Activated naive CD4-positive, alpha-beta T cell treated with anti-CD3 and anti-CD28 coated beads, Interleukin-2, amount 50 U/mL, for 24 hours (primary cell): ENCODE measurements at regions not wholly inside any gene's neighbourhood (a gene's known extent, or its start where the extent isn't known, plus 50 kb on each side); places are given as distances from the start of the nearest gene placed in this dataset.
"Not testable (repeated sequence)": the region's sequence is repeated elsewhere in the genome, so short reads cannot be mapped to it uniquely, and the experiment has no call there.

Source experiments
- H3K27ac Mint-ChIP-seq: one replicate; pipeline ENCODE4 v1.8.0; 2021; ENCODE audit warnings: mild to moderate bottlenecking, mixed read lengths
- H3K27me3 Mint-ChIP-seq: one replicate; pipeline ENCODE4 v1.8.0; 2021; ENCODE audit warnings: mixed read lengths
- H3K36me3 Mint-ChIP-seq: one replicate; pipeline ENCODE4 v1.8.0; 2021; ENCODE audit warnings: mixed read lengths
- H3K4me1 Mint-ChIP-seq: one replicate; pipeline ENCODE4 v1.8.0; 2021; ENCODE audit warnings: mixed read lengths
- H3K4me3 Mint-ChIP-seq: one replicate; pipeline ENCODE4 v1.8.0; 2021; ENCODE audit warnings: mild to moderate bottlenecking, mixed read lengths
- H3K9me3 Mint-ChIP-seq: one replicate; pipeline ENCODE4 v1.8.0; 2021; ENCODE audit warnings: mixed read lengths

DNA sequence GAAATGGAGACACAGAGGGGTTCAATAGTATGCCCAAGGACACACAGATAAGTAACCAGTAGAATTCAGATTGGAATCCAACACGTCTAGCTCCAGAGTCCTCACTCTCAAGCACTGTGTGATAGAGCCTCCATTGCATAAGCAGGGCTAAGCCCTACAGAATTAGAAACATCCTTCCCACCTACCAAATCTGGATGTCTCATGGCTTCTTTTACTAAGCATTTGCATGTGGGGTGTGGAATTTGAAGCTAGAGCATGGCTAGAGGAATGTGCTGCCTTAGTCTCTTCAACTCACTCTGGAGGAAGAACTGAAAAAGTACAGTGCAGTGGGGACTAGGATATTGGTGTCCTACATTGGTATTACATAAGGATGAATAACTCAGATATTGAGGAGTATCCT lies 119.4 kb downstream of the MFAP3L start:
- no peaks in the 10 kb centered on the region for H3K36me3 Mint-ChIP-seq
- H3K4me1 Mint-ChIP-seq: no peaks in the 10 kb centered on the region
- H3K4me3 Mint-ChIP-seq: no peak overlapping the region
- H3K27ac Mint-ChIP-seq: no peak overlapping the region
- H3K9me3 Mint-ChIP-seq: no peaks in the 10 kb centered on the region
- peaks cover 3% of the 10 kb centered on the region for H3K27me3 Mint-ChIP-seq

DNA sequence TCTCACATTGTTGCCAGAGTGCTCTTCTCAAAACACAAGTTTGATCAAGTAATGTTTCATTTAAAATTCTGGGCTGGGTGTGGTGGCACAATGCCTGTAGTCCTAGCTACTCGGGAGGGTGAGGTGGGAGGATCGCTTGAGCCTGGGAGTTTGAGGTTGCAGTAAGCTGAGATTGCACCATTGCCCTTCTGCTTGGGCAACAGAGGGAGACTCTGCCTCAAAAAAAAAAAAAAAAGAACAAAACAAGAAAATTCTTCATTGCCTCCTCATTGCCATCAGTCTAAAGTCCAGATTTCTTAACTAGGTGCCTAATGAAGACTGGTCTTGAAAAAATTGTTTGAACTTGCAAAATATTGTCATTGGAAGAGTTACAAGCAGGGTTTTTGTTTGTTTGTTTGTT lies 120.1 kb downstream of the MFAP3L start:
- H3K27ac Mint-ChIP-seq: no peak overlapping the region
- H3K9me3 Mint-ChIP-seq: no peaks in the 10 kb centered on the region
- H3K4me1 Mint-ChIP-seq: no peaks in the 10 kb centered on the region
- H3K4me3 Mint-ChIP-seq: no peak overlapping the region
- peaks cover 3% of the 10 kb centered on the region for H3K27me3 Mint-ChIP-seq
- H3K36me3 Mint-ChIP-seq: no peaks in the 10 kb centered on the region

- no peaks in the 10 kb centered on the region for H3K9me3 Mint-ChIP-seq
- no peaks in the 10 kb centered on the region for H3K36me3 Mint-ChIP-seq
- peaks cover 3% of the 10 kb centered on the region for H3K27me3 Mint-ChIP-seq
- H3K4me3 Mint-ChIP-seq: no peak overlapping the region
- H3K27ac Mint-ChIP-seq: no peak overlapping the region
- no peaks in the 10 kb centered on the region for H3K4me1 Mint-ChIP-seq
These were observed 123.4 kb downstream of the MFAP3L start for GRCh38 chr4:169902658-169903345.

GRCh38 chr4:169900241-169900845 lies 125.9 kb downstream of the MFAP3L start:
- Mint-ChIP-seq H3K27me3 (peaks cover 3% of the 10 kb centered on the region), H3K9me3 (no peaks in the 10 kb centered on the region), H3K36me3 (no peaks in the 10 kb centered on the region), H3K27ac (no peak overlapping the region), H3K4me3 (no peak overlapping the region), H3K4me1 (no peaks in the 10 kb centered on the region)

DNA sequence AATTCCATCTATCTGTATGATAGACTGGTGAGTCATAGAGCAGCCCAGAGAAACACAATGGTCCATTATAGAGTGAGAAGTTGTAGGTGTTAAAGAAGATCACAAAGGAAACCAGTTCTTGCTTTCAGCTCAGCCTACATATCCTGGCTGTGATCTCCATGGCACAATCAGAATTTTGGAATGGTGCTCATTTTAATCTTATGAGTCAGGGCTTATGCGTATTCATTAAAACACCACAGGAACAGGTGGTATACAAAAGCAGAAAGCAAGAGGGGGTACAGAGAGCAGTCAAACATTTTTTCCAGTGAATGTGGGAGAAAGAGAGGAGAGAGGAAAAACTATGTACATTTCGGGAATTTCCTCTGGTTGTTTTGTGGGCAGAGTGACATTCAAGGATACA lies 126.9 kb downstream of the MFAP3L start:
- Mint-ChIP-seq H3K9me3 (no peaks in the 10 kb centered on the region), H3K27me3 (peaks cover 3% of the 10 kb centered on the region), H3K4me3 (no peak overlapping the region), H3K4me1 (no peaks in the 10 kb centered on the region), H3K27ac (no peak overlapping the region), H3K36me3 (no peaks in the 10 kb centered on the region)

- Mint-ChIP-seq H3K27me3 (peaks cover 2% of the 10 kb centered on the region), H3K9me3 (no peaks in the 10 kb centered on the region), H3K27ac (no peak overlapping the region), H3K36me3 (no peaks in the 10 kb centered on the region), H3K4me3 (no peak overlapping the region), H3K4me1 (no peaks in the 10 kb centered on the region)
These were observed 128.1 kb downstream of the MFAP3L start for GRCh38 chr4:169898095-169898494.

GRCh38 chr4:169894767-169895166 lies 131.4 kb downstream of the MFAP3L start:
- not testable (repeated sequence) for H3K27ac Mint-ChIP-seq, H3K36me3 Mint-ChIP-seq, H3K27me3 Mint-ChIP-seq, H3K9me3 Mint-ChIP-seq, H3K4me3 Mint-ChIP-seq, H3K4me1 Mint-ChIP-seq

GRCh38 chr4:169885893-169886292 lies 128.1 kb upstream of the HPF1 start:
- peaks cover 3% of the 10 kb centered on the region for H3K27me3 Mint-ChIP-seq
- no peaks in the 10 kb centered on the region for H3K9me3 Mint-ChIP-seq
- no peak overlapping the region for H3K4me3 Mint-ChIP-seq
- H3K27ac Mint-ChIP-seq: no peak overlapping the region
- no peaks in the 10 kb centered on the region for H3K36me3 Mint-ChIP-seq
- no peaks in the 10 kb centered on the region for H3K4me1 Mint-ChIP-seq

DNA sequence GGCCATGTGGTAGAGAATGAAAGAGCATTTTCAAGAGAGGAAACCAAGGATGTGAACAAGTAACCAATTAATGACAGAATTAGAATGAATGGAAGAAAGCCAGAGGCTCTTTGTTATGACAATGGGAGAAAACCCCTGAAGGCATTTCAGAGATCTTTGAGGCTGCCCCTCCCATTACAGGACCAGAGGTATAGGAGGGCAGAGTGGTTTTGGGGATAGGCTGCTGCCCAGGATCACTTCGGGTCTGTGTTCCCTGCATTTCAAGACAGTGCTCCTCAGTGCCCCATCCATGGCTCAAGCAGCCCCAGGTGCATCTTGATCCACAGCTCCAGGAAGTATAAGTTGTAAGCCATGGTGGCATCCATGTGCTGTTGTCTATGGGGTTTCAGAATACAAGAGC lies 124.0 kb upstream of the HPF1 start:
- H3K9me3 Mint-ChIP-seq: no peaks in the 10 kb centered on the region
- no peak overlapping the region for H3K27ac Mint-ChIP-seq
- no peaks in the 10 kb centered on the region for H3K36me3 Mint-ChIP-seq
- H3K27me3 Mint-ChIP-seq: no peaks in the 10 kb centered on the region
- no peak overlapping the region for H3K4me3 Mint-ChIP-seq
- no peaks in the 10 kb centered on the region for H3K4me1 Mint-ChIP-seq

GRCh38 chr4:169870507-169870906 lies 112.8 kb upstream of the HPF1 start:
- H3K36me3 Mint-ChIP-seq: no peaks in the 10 kb centered on the region
- no peak overlapping the region for H3K27ac Mint-ChIP-seq
- no peak overlapping the region for H3K4me3 Mint-ChIP-seq
- no peaks in the 10 kb centered on the region for H3K4me1 Mint-ChIP-seq
- H3K9me3 Mint-ChIP-seq: no peaks in the 10 kb centered on the region
- H3K27me3 Mint-ChIP-seq: peaks cover 17% of the 10 kb centered on the region

DNA sequence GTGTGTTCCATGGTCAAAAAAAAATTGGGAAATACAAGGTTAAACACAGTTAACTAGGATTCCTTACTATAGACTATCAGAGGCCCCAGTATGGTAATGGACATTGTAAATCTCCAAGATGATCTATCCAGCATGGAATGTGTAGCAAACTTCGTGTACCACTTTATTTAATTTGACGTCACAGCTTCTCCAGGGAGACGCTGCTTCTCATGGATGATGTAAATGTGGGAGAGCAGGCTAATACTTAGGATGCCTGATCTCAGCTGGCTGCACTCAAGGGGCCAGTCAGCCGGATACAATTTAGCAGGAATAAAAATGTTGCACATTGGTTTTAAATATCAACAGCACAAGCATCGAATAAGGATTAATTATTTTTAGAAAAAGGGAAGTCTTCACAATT lies 111.7 kb upstream of the HPF1 start:
- Mint-ChIP-seq H3K4me1 (no peaks in the 10 kb centered on the region), H3K9me3 (no peaks in the 10 kb centered on the region), H3K27ac (no peak overlapping the region), H3K36me3 (no peaks in the 10 kb centered on the region), H3K27me3 (peaks cover 17% of the 10 kb centered on the region), H3K4me3 (no peak overlapping the region)

DNA sequence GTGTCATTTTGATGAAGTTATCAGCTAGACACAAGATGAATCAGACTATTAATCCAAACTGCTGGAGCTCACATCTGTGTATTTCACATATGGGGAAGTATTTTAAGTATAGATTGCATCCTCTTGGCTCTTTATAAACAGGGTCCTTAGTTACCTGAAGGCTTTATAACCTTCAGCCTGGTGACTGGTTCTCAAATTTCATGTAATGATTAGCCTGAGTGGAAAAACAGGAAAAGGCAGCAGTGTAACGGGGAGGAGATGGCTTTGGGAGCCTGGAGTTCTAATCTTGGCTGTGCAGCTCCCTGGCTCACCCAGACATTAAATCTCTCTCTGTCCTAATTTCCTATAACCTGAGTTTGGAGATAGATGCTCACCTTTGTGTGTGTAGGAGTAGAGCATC lies 103.8 kb upstream of the HPF1 start:
- Mint-ChIP-seq H3K27ac (no peak overlapping the region), H3K4me3 (no peak overlapping the region), H3K27me3 (peaks cover 3% of the 10 kb centered on the region), H3K4me1 (no peaks in the 10 kb centered on the region), H3K36me3 (no peaks in the 10 kb centered on the region), H3K9me3 (no peaks in the 10 kb centered on the region)

DNA sequence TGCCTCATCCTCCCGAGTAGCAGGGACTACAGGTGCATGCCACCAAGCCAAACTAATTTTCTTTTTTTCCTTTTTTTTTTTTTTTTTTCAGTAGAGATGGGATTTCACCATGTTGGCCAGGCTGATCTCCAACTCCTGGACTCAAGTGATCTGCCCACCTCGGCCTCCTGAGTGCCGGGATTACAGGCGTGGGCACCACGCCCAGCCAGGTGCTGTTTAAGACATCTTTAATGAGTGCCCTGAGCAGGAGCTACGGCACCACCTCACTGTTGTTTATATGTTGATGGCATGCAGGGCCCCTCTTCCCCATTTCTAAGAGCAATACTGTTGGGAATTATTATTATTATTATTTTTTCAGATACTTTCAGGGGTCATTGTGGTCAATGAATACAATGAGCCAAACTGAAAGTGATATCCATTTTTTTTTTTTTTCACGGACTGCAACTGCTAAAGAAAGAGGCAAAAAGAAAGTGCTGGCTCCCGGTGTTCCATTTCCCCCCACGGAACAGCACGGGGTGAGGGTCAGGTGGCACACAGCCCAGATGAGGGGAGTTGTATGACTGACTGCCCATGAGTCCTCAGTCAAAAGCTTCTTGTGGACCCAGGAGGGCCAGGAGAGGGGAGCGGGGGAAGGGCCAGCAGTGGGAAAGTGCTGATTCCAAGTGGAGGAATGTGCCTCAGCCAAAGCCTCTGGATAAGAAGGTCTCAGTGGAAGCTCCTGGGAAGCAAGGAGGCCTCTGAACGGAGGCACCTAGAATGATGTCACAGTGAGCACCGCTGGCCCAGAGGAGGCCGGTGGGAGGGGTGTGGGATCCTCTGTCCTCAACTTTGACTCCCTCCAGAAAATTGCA lies 101.8 kb upstream of the HPF1 start:
- no peaks in the 10 kb centered on the region for H3K4me1 Mint-ChIP-seq
- H3K27me3 Mint-ChIP-seq: no peaks in the 10 kb centered on the region
- H3K36me3 Mint-ChIP-seq: no peaks in the 10 kb centered on the region
- H3K4me3 Mint-ChIP-seq: no peak overlapping the region
- H3K27ac Mint-ChIP-seq: no peak overlapping the region
- no peaks in the 10 kb centered on the region for H3K9me3 Mint-ChIP-seq

DNA sequence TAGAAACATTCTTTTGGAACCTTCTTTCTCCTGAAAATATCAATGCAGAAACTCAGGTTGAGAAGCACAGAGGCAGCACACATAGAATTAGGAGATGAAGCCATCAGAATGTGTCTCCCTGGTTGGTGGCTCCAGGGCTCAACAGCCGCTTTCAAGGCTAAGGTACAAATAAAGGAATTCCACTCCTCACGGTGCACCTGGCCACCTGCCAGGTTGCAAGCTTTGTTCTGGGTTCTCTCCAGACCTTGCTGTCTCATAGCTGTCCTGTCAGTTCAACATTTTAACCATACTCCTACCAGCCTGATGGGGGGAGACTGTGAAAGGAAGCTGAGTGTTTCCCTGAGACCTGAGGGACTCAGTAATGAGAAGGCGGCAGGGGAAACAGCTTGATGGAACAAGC lies 96.3 kb upstream of the HPF1 start:
- Mint-ChIP-seq H3K27ac (no peak overlapping the region), H3K4me1 (no peaks in the 10 kb centered on the region), H3K27me3 (peaks cover 9% of the 10 kb centered on the region), H3K36me3 (no peaks in the 10 kb centered on the region), H3K9me3 (no peaks in the 10 kb centered on the region), H3K4me3 (no peak overlapping the region)

- H3K27me3 Mint-ChIP-seq: peaks cover 9% of the 10 kb centered on the region
- no peak overlapping the region for H3K4me3 Mint-ChIP-seq
- no peaks in the 10 kb centered on the region for H3K36me3 Mint-ChIP-seq
These were observed 94.7 kb upstream of the HPF1 start for GRCh38 chr4:169852481-169852880.

GRCh38 chr4:169851750-169852149 lies 94.0 kb upstream of the HPF1 start:
- Mint-ChIP-seq H3K27ac (no peak overlapping the region), H3K9me3 (no peaks in the 10 kb centered on the region), H3K27me3 (peaks cover 9% of the 10 kb centered on the region), H3K4me1 (no peaks in the 10 kb centered on the region), H3K36me3 (no peaks in the 10 kb centered on the region), H3K4me3 (no peak overlapping the region)

More at GRCh38 chr4:169852481-169852880, 94.7 kb upstream of the HPF1 start:
- no peaks in the 10 kb centered on the region for H3K9me3 Mint-ChIP-seq
- no peaks in the 10 kb centered on the region for H3K4me1 Mint-ChIP-seq
- H3K27ac Mint-ChIP-seq: no peak overlapping the region
